Left ventricle myocardium inferior (tissue), 1 donor: ENCODE measurements at regions not wholly inside any gene's neighbourhood (a gene's known extent, or its start where the extent isn't known, plus 50 kb on each side); places are given as distances from the start of the nearest gene placed in this dataset.

Source experiments
- DNase-seq: peaks from one replicate; pipeline ENCODE4 v3.0.0-alpha.2; 2020
- H3K27ac ChIP-seq: fragments of 200-600 bp; replicated peaks from 2 replicates; pipeline ENCODE4 v1.8.0; 2021
- H3K27me3 ChIP-seq: fragments of 200-600 bp; 2 replicates; pipeline ENCODE4 v1.8.0; 2021; ENCODE audit warnings: low read depth
- H3K36me3 ChIP-seq: fragments of 200-600 bp; 2 replicates; pipeline ENCODE4 v1.8.0; 2021
- H3K4me1 ChIP-seq: fragments of 200-600 bp; 2 replicates; pipeline ENCODE4 v1.8.0; 2021
- H3K4me3 ChIP-seq: fragments of 200-600 bp; 2 replicates; pipeline ENCODE4 v1.8.0; 2021; ENCODE audit warnings: mild to moderate bottlenecking, moderate library complexity
- H3K9me3 ChIP-seq: fragments of 200-600 bp; replicated peaks from 2 replicates; pipeline ENCODE4 v1.8.0; 2021
- intact Hi-C: fragments of 100-400 bp; cut with micrococcal nuclease; formaldehyde crosslinking; loops from one replicate; pipeline ENCODE4 v1.11.0; 2022
- TF ChIP-seq, protein P1 (sequence below): fragments of 200-600 bp; IDR thresholded peaks from 2 replicates; pipeline ENCODE4 v1.8.0; 2021; ENCODE audit warnings: antibody characterized with exemption, mild to moderate bottlenecking, borderline replicate concordance
- donor health status: DM: no; HTN: yes; CAD: no; lungs with severe emphysema.

DNA sequence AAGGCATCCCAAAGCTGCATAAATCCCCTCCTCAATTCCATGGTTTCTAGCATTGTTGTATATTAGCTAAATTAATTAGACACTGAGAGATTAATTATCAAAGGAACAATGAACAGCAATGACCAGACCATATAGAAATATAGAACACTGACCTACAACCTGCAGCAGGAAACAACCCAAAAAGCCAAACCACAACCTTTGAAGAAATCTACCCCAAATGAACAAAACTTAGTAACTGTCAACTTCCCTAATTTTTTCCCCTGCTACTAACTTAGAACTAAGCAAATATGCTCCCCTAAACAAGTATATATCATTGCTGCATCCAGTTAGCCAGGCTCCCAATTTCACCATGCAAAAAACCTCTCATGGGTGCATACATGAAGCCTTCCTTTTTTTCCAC lies 268.0 kb upstream of the ANO3 start:
- no peaks in the 10 kb centered on the region for H3K36me3 ChIP-seq
- no peaks in the 10 kb centered on the region for H3K27me3 ChIP-seq
- DNase-seq: no peak
- no peak overlapping the region for H3K4me3 ChIP-seq
- TF ChIP-seq, protein P1, sequence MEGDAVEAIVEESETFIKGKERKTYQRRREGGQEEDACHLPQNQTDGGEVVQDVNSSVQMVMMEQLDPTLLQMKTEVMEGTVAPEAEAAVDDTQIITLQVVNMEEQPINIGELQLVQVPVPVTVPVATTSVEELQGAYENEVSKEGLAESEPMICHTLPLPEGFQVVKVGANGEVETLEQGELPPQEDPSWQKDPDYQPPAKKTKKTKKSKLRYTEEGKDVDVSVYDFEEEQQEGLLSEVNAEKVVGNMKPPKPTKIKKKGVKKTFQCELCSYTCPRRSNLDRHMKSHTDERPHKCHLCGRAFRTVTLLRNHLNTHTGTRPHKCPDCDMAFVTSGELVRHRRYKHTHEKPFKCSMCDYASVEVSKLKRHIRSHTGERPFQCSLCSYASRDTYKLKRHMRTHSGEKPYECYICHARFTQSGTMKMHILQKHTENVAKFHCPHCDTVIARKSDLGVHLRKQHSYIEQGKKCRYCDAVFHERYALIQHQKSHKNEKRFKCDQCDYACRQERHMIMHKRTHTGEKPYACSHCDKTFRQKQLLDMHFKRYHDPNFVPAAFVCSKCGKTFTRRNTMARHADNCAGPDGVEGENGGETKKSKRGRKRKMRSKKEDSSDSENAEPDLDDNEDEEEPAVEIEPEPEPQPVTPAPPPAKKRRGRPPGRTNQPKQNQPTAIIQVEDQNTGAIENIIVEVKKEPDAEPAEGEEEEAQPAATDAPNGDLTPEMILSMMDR: no peak
- H3K9me3 ChIP-seq: no peaks in the 10 kb centered on the region
- no peaks in the 10 kb centered on the region for H3K4me1 ChIP-seq
- H3K27ac ChIP-seq: peak overlapping the region; percentile 36
- intact Hi-C loops: no loop called here

GRCh38 chr11:26065944-26066343 lies 266.0 kb upstream of the ANO3 start:
- Histone ChIP-seq H3K4me1 (no peaks in the 10 kb centered on the region), H3K27ac (no peak overlapping the region), H3K36me3 (no peaks in the 10 kb centered on the region), H3K9me3 (no peaks in the 10 kb centered on the region), H3K27me3 (no peaks in the 10 kb centered on the region), H3K4me3 (no peak overlapping the region)
- intact Hi-C loops: no loop called here
- TF ChIP-seq, protein P1: no peak
- DNase-seq: no peak

GRCh38 chr11:26070714-26071380 lies 261.1 kb upstream of the ANO3 start:
- Histone ChIP-seq H3K4me3 (no peak overlapping the region), H3K9me3 (no peaks in the 10 kb centered on the region), H3K27me3 (no peaks in the 10 kb centered on the region), H3K4me1 (no peaks in the 10 kb centered on the region), H3K36me3 (no peaks in the 10 kb centered on the region), H3K27ac (no peak overlapping the region)
- no peak for DNase-seq
- TF ChIP-seq, protein P1: no peak
- intact Hi-C loops: no loop called here

- Histone ChIP-seq H3K27ac (no peak overlapping the region), H3K4me1 (no peaks in the 10 kb centered on the region), H3K27me3 (no peaks in the 10 kb centered on the region), H3K9me3 (no peaks in the 10 kb centered on the region), H3K4me3 (no peak overlapping the region), H3K36me3 (no peaks in the 10 kb centered on the region)
- DNase-seq: no peak
- intact Hi-C loops: no loop called here
- TF ChIP-seq, protein P1: no peak
Observed at GRCh38 chr11:26072614-26073153, 259.2 kb upstream of the ANO3 start.

GRCh38 chr11:26073646-26074045 lies 258.3 kb upstream of the ANO3 start:
- intact Hi-C loops: no loop called here
- no peak overlapping the region for H3K27ac ChIP-seq
- no peaks in the 10 kb centered on the region for H3K4me1 ChIP-seq
- H3K27me3 ChIP-seq: no peaks in the 10 kb centered on the region
- no peak overlapping the region for H3K4me3 ChIP-seq
- TF ChIP-seq, protein P1: no peak
- H3K36me3 ChIP-seq: no peaks in the 10 kb centered on the region
- H3K9me3 ChIP-seq: no peaks in the 10 kb centered on the region
- no peak for DNase-seq
